ENCODE measurements at regions not wholly inside any gene's neighbourhood (a gene's known extent, or its start where the extent isn't known, plus 50 kb on each side); places are given as distances from the start of the nearest gene placed in this dataset.

- no peak for TF ChIP-seq CTCF (IDR thresholded peaks at IDR 0.05 in 4 of 5, conservative IDR thresholded peaks at IDR 0.05 in 1 of 5)
- TF ChIP-seq POLR2A (IDR thresholded peaks at IDR 0.05), result no peak
Measured at GRCh38 chr10:78915190-78915518, 153.6 kb upstream of the ZMIZ1 start.

All from gastrocnemius medialis (tissue), 4 donors.